Heart left ventricle (tissue), 16 donors: ENCODE measurements at regions not wholly inside any gene's neighbourhood (a gene's known extent, or its start where the extent isn't known, plus 50 kb on each side); places are given as distances from the start of the nearest gene placed in this dataset.

Source experiments
- ATAC-seq, 4 donors: fragments of 200-7000 bp; cut with Tn5 transposase; one replicate each; pipeline ENCODE4 v1.9.1; 2020 to 2022; ENCODE audit warnings: moderate library complexity in 4 of 4, mild to moderate bottlenecking in 3 of 4, moderate number of reproducible peaks in 1 of 4
- DNase-seq, 5 donors: peaks; one replicate each; pipeline ENCODE4 v3.0.0-alpha.2; 2020
- H3K27ac ChIP-seq, 12 donors: fragments of 200-600 bp; sonication (generic) in 4 of 12; one replicate each; pipeline versions ENCODE4 v1.5.0 to v1.8.0; 2016 to 2022; ENCODE audit warnings: mild to moderate bottlenecking in 2 of 12
- H3K27me3 ChIP-seq, 9 donors: fragments of 200-600 bp; sonication (generic) in 2 of 9; one replicate each; pipeline versions ENCODE4 v1.5.1 to v1.8.0; 2016 to 2022; ENCODE audit warnings: mild to moderate bottlenecking in 3 of 9
- H3K36me3 ChIP-seq, 9 donors: fragments of 200-600 bp; sonication (generic) in 2 of 9; one replicate each; pipeline versions ENCODE4 v1.5.0 to v1.8.0; 2018 to 2022; ENCODE audit warnings: mild to moderate bottlenecking in 2 of 9
- H3K4me1 ChIP-seq, 12 donors: fragments of 200-600 bp; sonication (generic) in 4 of 12; one replicate each; pipeline versions ENCODE4 v1.5.0 to v1.8.0; 2016 to 2022; ENCODE audit warnings: mild to moderate bottlenecking in 3 of 12
- H3K4me3 ChIP-seq, 12 donors: fragments of 200-600 bp; sonication (generic) in 4 of 12; one replicate each; pipeline versions ENCODE4 v1.5.0 to v1.8.0; 2017 to 2022; ENCODE audit warnings: mild to moderate bottlenecking in 9 of 12, moderate library complexity in 4 of 12
- H3K9me3 ChIP-seq, 12 donors: fragments of 200-600 bp; sonication (generic) in 4 of 12; one replicate each; pipeline versions ENCODE4 v1.5.0 to v1.8.0; 2016 to 2022; ENCODE audit warnings: mild to moderate bottlenecking in 1 of 12
- CTCF ChIP-seq, 12 donors: fragments of 200-600 bp; sonication (generic) in 4 of 12; IDR thresholded peaks; one replicate each; pipeline versions ENCODE4 v1.5.0 to v1.8.0; 2018 to 2022; ENCODE audit warnings: antibody characterized with exemption in 12 of 12, mild to moderate bottlenecking in 5 of 12
- POLR2A ChIP-seq, 2 donors: fragments of 450-650 bp; IDR thresholded peaks; one replicate each; pipeline ENCODE4 v1.6.1; 2017; ENCODE audit warnings: antibody characterized with exemption in 2 of 2, mild to moderate bottlenecking in 2 of 2, moderate library complexity in 2 of 2
- WGBS, 4 donors: extraction: QIAGEN DNeasy Blood & Tissue Kit in 2 of 4; methylation state at CpG; one replicate each; pipeline versions ENCODE4 v1.1.5 to v1.1.7; 2013 to 2018; 5-methylcytosine and 5-hydroxymethylcytosine counted together
- intact Hi-C, 10 donors: fragments of 100-400 bp; cut with DNase I; formaldehyde crosslinking; loops; one replicate each; pipeline versions ENCODE4 v1.11.1 to v1.14.2; 2022
- donor health status: ischemic (EF 13 %, LVEDD 7.1; RV severe dilation, severe dysfunction).
- donor health status: healthy with polysubstance abuse.
- donor health status: DM: no; HTN: yes; CAD: no.
- donor health status: DM: no; HTN: no; CAD: no.
- donor health status: ischemic (EF 25% LVEDD 6.9; RV normal size, moderate dysfunction).
- donor health status: ischemic (EF 25% LVEDD 5.7; RV mildly dilated, moderate dysfunction).
- donor health status: healthy.
- donor health status: DM: yes; HTN: yes; CAD: no.
- donor health status: ischemic (EF 35%, LVEDD 5.7; RV mildly dilated, moderate dysfunction).
- donor health status: nonischemic (EF 11% LVEDD 7.7; RV severe dilation, severe dysfunction).
- donor health status: DM: yes; HTN: yes; CAD: no.
- donor health status: PGD.
- donor health status: ischemic (EF 29% LVEDD 5.4; RV normal size, mild dysfunction).
- donor health status: nonischemic (EF 23%, LVEDD 6.1; RV moderate dilation, normal function).

DNA sequence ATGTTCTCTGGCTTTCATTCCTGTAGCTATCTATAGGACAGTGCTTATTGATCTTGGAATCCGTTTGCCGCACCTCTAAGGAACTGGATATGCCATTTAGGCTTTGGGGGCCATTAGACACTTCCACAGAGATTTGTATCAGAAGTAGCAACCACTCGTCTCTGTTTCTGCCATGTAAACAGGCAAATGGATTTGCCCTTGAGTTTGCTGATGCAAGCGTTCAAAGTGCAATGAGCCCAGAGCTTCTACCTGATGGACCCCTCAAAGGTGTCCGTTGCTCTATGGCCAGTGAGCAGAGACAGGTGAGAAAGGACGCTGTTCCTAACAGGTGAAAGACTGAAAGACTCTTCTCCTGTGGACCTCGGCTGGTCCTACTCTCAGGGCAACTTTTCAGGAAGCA is 302.9 kb downstream of the ZNF536 start:
- intact Hi-C loops: loop anchor here in 4 of 10 donors (10.0 kb wide), 3 partner anchors 870 to 1370 kb away; no protein-coding TSS in a partner anchor
- no peak for ATAC-seq

GRCh38 chr19:30674656-30675055 is 302.5 kb downstream of the ZNF536 start:
- Histone ChIP-seq H3K36me3 (no peaks in the 10 kb centered on the region), H3K9me3 (no peaks in the 10 kb centered on the region), H3K27me3 (peaks cover 0 to 12% (median under 1%) of the 10 kb centered on the region in 9 donors), H3K4me1 (peaks cover 0 to 17% (median 0%) of the 10 kb centered on the region in 12 donors), H3K4me3 (no peak overlapping the region), H3K27ac (no peak overlapping the region)
- TF ChIP-seq POLR2A (IDR thresholded peaks at IDR 0.05) (no peak), CTCF (IDR thresholded peaks at IDR 0.05) (no peak)
- WGBS, 4 donors: 78 to 80% (median 80%) methylated on average over 6 of the region's 6 CpGs
- DNase-seq (no peak), ATAC-seq (no peak)
- intact Hi-C loops: loop anchor here in 4 of 10 donors (10.0 kb wide), 3 partner anchors 870 to 1370 kb away; no protein-coding TSS in a partner anchor

More for the DNA sequence above, 302.9 kb downstream of the ZNF536 start:
- DNase-seq: no peak
- H3K4me3 ChIP-seq: no peak overlapping the region
- H3K27ac ChIP-seq: no peak overlapping the region
- WGBS, 4 donors: 73 to 79% (median 76%) methylated on average over 7 of the region's 7 CpGs
- peaks cover 0 to 17% (median 0%) of the 10 kb centered on the region in 12 donors for H3K4me1 ChIP-seq
- H3K36me3 ChIP-seq: no peaks in the 10 kb centered on the region
- H3K27me3 ChIP-seq: peaks cover 0 to 8% (median 0%) of the 10 kb centered on the region in 9 donors
- TF ChIP-seq POLR2A (IDR thresholded peaks at IDR 0.05) (no peak), CTCF (IDR thresholded peaks at IDR 0.05) (no peak)
- H3K9me3 ChIP-seq: no peaks in the 10 kb centered on the region

GRCh38 chr19:30673336-30673735 is 301.2 kb downstream of the ZNF536 start:
- H3K27ac ChIP-seq: no peak overlapping the region
- WGBS, 4 donors: 77 to 84% (median 81%) methylated on average over 8 of the region's 8 CpGs
- no peaks in the 10 kb centered on the region for H3K9me3 ChIP-seq
- peaks cover 0 to 24% (median 9%) of the 10 kb centered on the region in 9 donors for H3K27me3 ChIP-seq
- TF ChIP-seq CTCF (IDR thresholded peaks at IDR 0.05) (no peak), POLR2A (IDR thresholded peaks at IDR 0.05) (no peak)
- H3K36me3 ChIP-seq: no peaks in the 10 kb centered on the region
- ATAC-seq (no peak), DNase-seq (no peak)
- H3K4me3 ChIP-seq: no peak overlapping the region
- peaks cover 0 to 17% (median 2%) of the 10 kb centered on the region in 12 donors for H3K4me1 ChIP-seq
- intact Hi-C loops: loop anchor here in 4 of 10 donors (10.0 kb wide), 3 partner anchors 871 to 1371 kb away; no protein-coding TSS in a partner anchor

- 69 to 77% (median 71%) methylated on average over 2 to 5 of the region's 5 CpGs for WGBS, 4 donors
- no peak overlapping the region for H3K27ac ChIP-seq
- no peaks in the 10 kb centered on the region for H3K9me3 ChIP-seq
- ATAC-seq (no peak), DNase-seq (no peak)
- intact Hi-C loops: loop anchor here in 4 of 10 donors (10.0 kb wide), 3 partner anchors 872 to 1372 kb away; no protein-coding TSS in a partner anchor
- no peak overlapping the region for H3K4me3 ChIP-seq
- no peak for TF ChIP-seq POLR2A (IDR thresholded peaks at IDR 0.05)
- TF ChIP-seq CTCF (IDR thresholded peaks at IDR 0.05): no peak
- no peaks in the 10 kb centered on the region for H3K36me3 ChIP-seq
- peaks cover 0 to 17% (median 2%) of the 10 kb centered on the region in 12 donors for H3K4me1 ChIP-seq
- H3K27me3 ChIP-seq: peaks cover 0 to 24% (median 9%) of the 10 kb centered on the region in 9 donors
Observed at GRCh38 chr19:30672926-30673325, 300.7 kb downstream of the ZNF536 start.
